SK-N-SH (cell line): ENCODE measurements at regions not wholly inside any gene's neighbourhood (a gene's known extent, or its start where the extent isn't known, plus 50 kb on each side); places are given as distances from the start of the nearest gene placed in this dataset.

Experiments used
- ELF1 ChIP-seq: IDR thresholded peaks from 2 replicates; pipeline ENCODE4 v1.4.0; 2012
- TF ChIP-seq, protein P1 (sequence below): fragments of 200-600 bp; sonication (generic); IDR thresholded peaks from 2 replicates; pipeline ENCODE4 v1.6.1; 2017; ENCODE audit warnings: antibody characterized with exemption, mild to moderate bottlenecking, moderate library complexity

DNA sequence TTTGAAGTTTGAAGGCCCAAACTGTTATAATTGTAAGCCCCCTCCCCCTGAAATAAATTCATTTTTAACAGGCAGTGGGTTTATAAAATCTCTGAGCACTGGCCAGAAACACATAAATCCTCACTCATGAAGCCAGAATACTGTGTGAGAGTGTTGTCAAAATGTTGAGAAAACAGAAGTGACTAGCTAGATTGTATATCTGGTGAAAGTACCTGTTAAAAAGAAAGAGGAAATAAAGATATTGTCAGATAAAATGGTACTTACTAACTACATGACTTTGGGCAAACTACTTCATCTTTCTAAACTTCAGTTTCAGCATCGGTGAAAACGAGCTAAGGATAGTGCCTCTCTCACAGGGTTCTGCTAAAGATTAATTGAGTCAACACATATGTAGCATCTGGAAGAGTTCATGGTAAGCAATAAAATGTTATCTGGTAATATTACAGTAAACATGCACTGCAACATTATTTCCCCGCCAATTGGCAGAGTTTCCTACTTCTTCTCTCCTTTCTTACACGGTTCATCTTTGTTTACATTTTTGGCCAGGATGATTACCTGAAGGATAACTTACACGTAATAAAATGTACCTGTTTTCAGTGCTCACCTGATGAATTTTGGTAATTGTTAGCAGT, 202.5 kb upstream of the CHRM2 start:
- no peak for TF ChIP-seq ELF1
- TF ChIP-seq, protein P1, sequence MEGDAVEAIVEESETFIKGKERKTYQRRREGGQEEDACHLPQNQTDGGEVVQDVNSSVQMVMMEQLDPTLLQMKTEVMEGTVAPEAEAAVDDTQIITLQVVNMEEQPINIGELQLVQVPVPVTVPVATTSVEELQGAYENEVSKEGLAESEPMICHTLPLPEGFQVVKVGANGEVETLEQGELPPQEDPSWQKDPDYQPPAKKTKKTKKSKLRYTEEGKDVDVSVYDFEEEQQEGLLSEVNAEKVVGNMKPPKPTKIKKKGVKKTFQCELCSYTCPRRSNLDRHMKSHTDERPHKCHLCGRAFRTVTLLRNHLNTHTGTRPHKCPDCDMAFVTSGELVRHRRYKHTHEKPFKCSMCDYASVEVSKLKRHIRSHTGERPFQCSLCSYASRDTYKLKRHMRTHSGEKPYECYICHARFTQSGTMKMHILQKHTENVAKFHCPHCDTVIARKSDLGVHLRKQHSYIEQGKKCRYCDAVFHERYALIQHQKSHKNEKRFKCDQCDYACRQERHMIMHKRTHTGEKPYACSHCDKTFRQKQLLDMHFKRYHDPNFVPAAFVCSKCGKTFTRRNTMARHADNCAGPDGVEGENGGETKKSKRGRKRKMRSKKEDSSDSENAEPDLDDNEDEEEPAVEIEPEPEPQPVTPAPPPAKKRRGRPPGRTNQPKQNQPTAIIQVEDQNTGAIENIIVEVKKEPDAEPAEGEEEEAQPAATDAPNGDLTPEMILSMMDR = no peak
